ENCODE measurements at regions not wholly inside any gene's neighbourhood (a gene's known extent, or its start where the extent isn't known, plus 50 kb on each side); places are given as distances from the start of the nearest gene placed in this dataset.
"Not testable (repeated sequence)": the region's sequence is repeated elsewhere in the genome, so short reads cannot be mapped to it uniquely, and the experiment has no call there.

GRCh38 chr6:84333842-84334241 is 106.4 kb upstream of the CEP162 start:
- intact Hi-C loops (cut with DNase I): no loop called here
- DNase-seq: no peak
- ATAC-seq (ENCODE audit: poor library complexity): no peak

- ATAC-seq (ENCODE audit: poor library complexity) (no peak), DNase-seq (no peak)
- intact Hi-C loops (cut with DNase I): no loop called here
These were observed 104.9 kb upstream of the CEP162 start for GRCh38 chr6:84332139-84333034.

- no peak for DNase-seq
- no peak for ATAC-seq (ENCODE audit: poor library complexity)
- intact Hi-C loops (cut with DNase I): no loop called here
These were observed 102.9 kb upstream of the CEP162 start for GRCh38 chr6:84330325-84330724.

- intact Hi-C loops (cut with DNase I): no loop called here
- DNase-seq: no peak
- no peak for ATAC-seq (ENCODE audit: poor library complexity)
These were observed 102.1 kb upstream of the CEP162 start for GRCh38 chr6:84329516-84329915.

- DNase-seq (no peak), ATAC-seq (ENCODE audit: poor library complexity) (no peak)
- intact Hi-C loops (cut with DNase I): no loop called here
These were observed 101.6 kb upstream of the CEP162 start for GRCh38 chr6:84329077-84329476.

GRCh38 chr6:84317463-84317862 is 90.0 kb upstream of the CEP162 start:
- ATAC-seq (ENCODE audit: poor library complexity) (no peak), DNase-seq (no peak)
- intact Hi-C loops (cut with DNase I): no loop called here

GRCh38 chr6:84314377-84314898 is 87.0 kb upstream of the CEP162 start:
- DNase-seq (no peak), ATAC-seq (ENCODE audit: poor library complexity) (no peak)
- intact Hi-C loops (cut with DNase I): no loop called here

GRCh38 chr6:84309336-84309735 is 81.9 kb upstream of the CEP162 start:
- ATAC-seq (ENCODE audit: poor library complexity): no peak
- intact Hi-C loops (cut with DNase I): no loop called here
- DNase-seq: no peak

GRCh38 chr6:84304881-84305280 is 77.4 kb upstream of the CEP162 start:
- intact Hi-C loops (cut with DNase I): no loop called here

GRCh38 chr6:84291033-84291432 is 63.6 kb upstream of the CEP162 start:
- DNase-seq; ATAC-seq (ENCODE audit: poor library complexity); intact Hi-C loops (cut with DNase I): not testable (repeated sequence)

More at GRCh38 chr6:84304881-84305280, 77.4 kb upstream of the CEP162 start:
- ATAC-seq (ENCODE audit: poor library complexity): no peak
- DNase-seq: no peak

- intact Hi-C loops (cut with DNase I): no loop called here
- no peak for ATAC-seq (ENCODE audit: poor library complexity)
- no peak for DNase-seq
These were observed 57.1 kb upstream of the CEP162 start for GRCh38 chr6:84284428-84285049.

- ATAC-seq (ENCODE audit: poor library complexity) (no peak), DNase-seq (peak; percentile 42)
- intact Hi-C loops (cut with DNase I): no loop called here
These were observed 55.1 kb upstream of the CEP162 start for GRCh38 chr6:84282550-84282949.

GRCh38 chr6:84280639-84281038 is 53.2 kb upstream of the CEP162 start:
- no peak for ATAC-seq (ENCODE audit: poor library complexity)
- intact Hi-C loops (cut with DNase I): no loop called here
- DNase-seq: no peak

- intact Hi-C loops (cut with DNase I): no loop called here
- ATAC-seq (ENCODE audit: poor library complexity) (no peak), DNase-seq (no peak)
These were observed 52.6 kb upstream of the CEP162 start for GRCh38 chr6:84280030-84280429.

GRCh38 chr6:84278321-84278998 is 51.0 kb upstream of the CEP162 start:
- intact Hi-C loops (cut with DNase I): no loop called here
- no peak for ATAC-seq (ENCODE audit: poor library complexity)
- DNase-seq: no peak
